ENCODE measurements at regions not wholly inside any gene's neighbourhood (a gene's known extent, or its start where the extent isn't known, plus 50 kb on each side); places are given as distances from the start of the nearest gene placed in this dataset.
"Not testable (repeated sequence)": the region's sequence is repeated elsewhere in the genome, so short reads cannot be mapped to it uniquely, and the experiment has no call there.

- no peaks in the 10 kb centered on the region for H3K79me2 ChIP-seq (ENCODE audit: insufficient read depth, low read depth)
- no peak overlapping the region for H3K4me2 ChIP-seq
- no peaks in the 10 kb centered on the region for H3K4me1 ChIP-seq (ENCODE audit: low read depth, poor library complexity, severe bottlenecking)
- H4K20me1 ChIP-seq (ENCODE audit: insufficient read depth): no peaks in the 10 kb centered on the region
- H3K27me3 ChIP-seq (ENCODE audit: insufficient read depth, low read depth): no peaks in the 10 kb centered on the region
- no peak overlapping the region for H3K9ac ChIP-seq
- no peaks in the 10 kb centered on the region for H3K36me3 ChIP-seq (ENCODE audit: insufficient read depth)
- no peak overlapping the region for H3K27ac ChIP-seq
- H3K4me3 ChIP-seq (IDR thresholded peaks at IDR 0.05; ENCODE audit: insufficient read depth, low read depth, low read length): no peak overlapping the region
- no peak for TF ChIP-seq CTCF (conservative IDR thresholded peaks at IDR 0.05; ENCODE audit: low read depth, low read length)
- H2AFZ ChIP-seq (ENCODE audit: low read depth): no peak overlapping the region
Measured at GRCh38 chr9:115341426-115341825, 223.5 kb upstream of the TNC start.

- H3K27ac ChIP-seq; H2AFZ ChIP-seq (ENCODE audit: low read depth); H3K4me1 ChIP-seq (ENCODE audit: low read depth, poor library complexity, severe bottlenecking); H3K27me3 ChIP-seq (ENCODE audit: insufficient read depth, low read depth); H3K4me3 ChIP-seq (IDR thresholded peaks at IDR 0.05; ENCODE audit: insufficient read depth, low read depth, low read length); H3K36me3 ChIP-seq (ENCODE audit: insufficient read depth); H3K79me2 ChIP-seq (ENCODE audit: insufficient read depth, low read depth); H3K4me2 ChIP-seq; H4K20me1 ChIP-seq (ENCODE audit: insufficient read depth); H3K9ac ChIP-seq: not testable (repeated sequence)
Measured at GRCh38 chr9:115347776-115348175, 229.8 kb upstream of the TNC start.

GRCh38 chr9:115348936-115349335, 231.0 kb upstream of the TNC start:
- H3K4me1 ChIP-seq (ENCODE audit: low read depth, poor library complexity, severe bottlenecking); H3K4me2 ChIP-seq; H3K9ac ChIP-seq; H3K27ac ChIP-seq; H2AFZ ChIP-seq (ENCODE audit: low read depth); H3K79me2 ChIP-seq (ENCODE audit: insufficient read depth, low read depth); H3K27me3 ChIP-seq (ENCODE audit: insufficient read depth, low read depth); H3K4me3 ChIP-seq (IDR thresholded peaks at IDR 0.05; ENCODE audit: insufficient read depth, low read depth, low read length); H3K36me3 ChIP-seq (ENCODE audit: insufficient read depth); H4K20me1 ChIP-seq (ENCODE audit: insufficient read depth): not testable (repeated sequence)

GRCh38 chr9:115349542-115349941, 231.6 kb upstream of the TNC start:
- Histone ChIP-seq H3K9ac (no peak overlapping the region), H3K36me3 (ENCODE audit: insufficient read depth) (no peaks in the 10 kb centered on the region), H4K20me1 (ENCODE audit: insufficient read depth) (no peaks in the 10 kb centered on the region), H2AFZ (ENCODE audit: low read depth) (no peak overlapping the region), H3K4me1 (ENCODE audit: low read depth, poor library complexity, severe bottlenecking) (peaks cover 13% of the 10 kb centered on the region), H3K4me3 (IDR thresholded peaks at IDR 0.05; ENCODE audit: insufficient read depth, low read depth, low read length) (no peak overlapping the region), H3K79me2 (ENCODE audit: insufficient read depth, low read depth) (no peaks in the 10 kb centered on the region), H3K4me2 (no peak overlapping the region), H3K27me3 (ENCODE audit: insufficient read depth, low read depth) (no peaks in the 10 kb centered on the region), H3K27ac (no peak overlapping the region)
- TF ChIP-seq CTCF (conservative IDR thresholded peaks at IDR 0.05; ENCODE audit: low read depth, low read length): no peak

- Histone ChIP-seq H3K79me2 (ENCODE audit: insufficient read depth, low read depth) (no peaks in the 10 kb centered on the region), H3K27ac (no peak overlapping the region), H3K4me3 (IDR thresholded peaks at IDR 0.05; ENCODE audit: insufficient read depth, low read depth, low read length) (no peak overlapping the region), H3K36me3 (ENCODE audit: insufficient read depth) (no peaks in the 10 kb centered on the region), H3K4me1 (ENCODE audit: low read depth, poor library complexity, severe bottlenecking) (peaks cover 15% of the 10 kb centered on the region), H2AFZ (ENCODE audit: low read depth) (no peak overlapping the region), H3K27me3 (ENCODE audit: insufficient read depth, low read depth) (no peaks in the 10 kb centered on the region), H3K9ac (no peak overlapping the region), H3K4me2 (no peak overlapping the region), H4K20me1 (ENCODE audit: insufficient read depth) (no peaks in the 10 kb centered on the region)
- TF ChIP-seq CTCF (conservative IDR thresholded peaks at IDR 0.05; ENCODE audit: low read depth, low read length): no peak
Measured at GRCh38 chr9:115350548-115350947, 232.6 kb upstream of the TNC start.
